Heart right ventricle (tissue), 16 donors: ENCODE measurements at regions not wholly inside any gene's neighbourhood (a gene's known extent, or its start where the extent isn't known, plus 50 kb on each side); places are given as distances from the start of the nearest gene placed in this dataset.
"Not testable (repeated sequence)": the region's sequence is repeated elsewhere in the genome, so short reads cannot be mapped to it uniquely, and the experiment has no call there.

Source experiments
- ATAC-seq, 8 donors: fragments of 200-7000 bp; cut with Tn5 transposase; one replicate each; pipeline ENCODE4 v1.9.1; 2020; ENCODE audit warnings: mild to moderate bottlenecking in 8 of 8, moderate library complexity in 8 of 8, moderate number of reproducible peaks in 1 of 8
- DNase-seq, 2 donors: peaks; one replicate each; pipeline ENCODE4 v3.0.0-alpha.2; 2020
- H3K27ac ChIP-seq, 10 donors: fragments of 200-600 bp; sonication (generic) in 2 of 10; one replicate each; pipeline versions ENCODE4 v1.5.0 to v1.8.0; 2020 to 2022; ENCODE audit warnings: mild to moderate bottlenecking in 3 of 10
- H3K27me3 ChIP-seq, 7 donors: fragments of 200-600 bp; one replicate each; pipeline ENCODE4 v1.8.0; 2021 to 2022; ENCODE audit warnings: mild to moderate bottlenecking in 2 of 7
- H3K36me3 ChIP-seq, 9 donors: fragments of 200-600 bp; sonication (generic) in 1 of 9; one replicate each; pipeline versions ENCODE4 v1.5.0 to v1.8.0; 2020 to 2022; ENCODE audit warnings: mild to moderate bottlenecking in 2 of 9
- H3K4me1 ChIP-seq, 9 donors: fragments of 200-600 bp; sonication (generic) in 1 of 9; one replicate each; pipeline versions ENCODE4 v1.5.0 to v1.8.0; 2020 to 2022; ENCODE audit warnings: mild to moderate bottlenecking in 4 of 9
- H3K4me3 ChIP-seq, 10 donors: fragments of 200-600 bp; sonication (generic) in 2 of 10; one replicate each; pipeline versions ENCODE4 v1.5.0 to v1.8.0; 2020 to 2022; ENCODE audit warnings: mild to moderate bottlenecking in 7 of 10, moderate library complexity in 2 of 10
- H3K9me3 ChIP-seq, 11 donors: fragments of 200-600 bp in 10 of 11; sonication (generic) in 2 of 11; one replicate each; pipeline versions ENCODE4 v1.5.0 to v1.8.0; 2013 to 2022; ENCODE audit warnings: mild to moderate bottlenecking in 2 of 11, control low read depth in 1 of 11, moderate library complexity in 1 of 11
- CTCF ChIP-seq, 9 donors: fragments of 200-600 bp; sonication (generic) in 2 of 9; IDR thresholded peaks; one replicate each; pipeline versions ENCODE4 v1.5.0 to v1.8.0; 2021 to 2022; ENCODE audit warnings: antibody characterized with exemption in 9 of 9, mild to moderate bottlenecking in 5 of 9, moderate library complexity in 1 of 9
- WGBS, 2 donors: extraction: QIAGEN DNeasy Blood & Tissue Kit; methylation state at CpG; one replicate each; pipeline ENCODE4 v1.1.7; 2013; ENCODE audit warnings: inconsistent platforms in 1 of 2; 5-methylcytosine and 5-hydroxymethylcytosine counted together
- intact Hi-C, 10 donors: fragments of 100-400 bp; cut with DNase I; formaldehyde crosslinking; loops; one replicate each; pipeline versions ENCODE4 v1.11.1 to v1.14.2; 2022
- donor health status: Arrhythmogenic right ventricular cardiomyopathy.
- donor health status: ischemic (EF 13 %, LVEDD 7.1; RV severe dilation, severe dysfunction).
- donor health status: healthy with polysubstance abuse.
- donor health status: DM: no; HTN: yes; CAD: no.
- donor health status: DM: no; HTN: no; CAD: no.
- donor health status: ischemic (EF 25% LVEDD 6.9; RV normal size, moderate dysfunction).
- donor health status: ischemic (EF 25% LVEDD 5.7; RV mildly dilated, moderate dysfunction).
- donor health status: healthy.
- donor health status: DM: yes; HTN: yes; CAD: no.
- donor health status: Ischemic cardiomyopathy.
- donor health status: ischemic (EF 35%, LVEDD 5.7; RV mildly dilated, moderate dysfunction).
- donor health status: nonischemic (EF 11% LVEDD 7.7; RV severe dilation, severe dysfunction).
- donor health status: DM: yes; HTN: yes; CAD: no.
- donor health status: PGD.
- donor health status: ischemic (EF 29% LVEDD 5.4; RV normal size, mild dysfunction).
- donor health status: nonischemic (EF 23%, LVEDD 6.1; RV moderate dilation, normal function).

GRCh38 chr20:50331469-50332363 lies 141.1 kb downstream of the CEBPB start:
- WGBS, 2 donors = 93 to 98% methylated on average over 10 of the region's 10 CpGs
- H3K27ac ChIP-seq = no peak overlapping the region
- H3K4me3 ChIP-seq = no peak overlapping the region
- ATAC-seq = peak in 1 of 8 donors; percentile 18
- intact Hi-C loops = no loop called here
- H3K27me3 ChIP-seq = no peaks in the 10 kb centered on the region
- no peaks in the 10 kb centered on the region for H3K9me3 ChIP-seq
- H3K36me3 ChIP-seq = no peaks in the 10 kb centered on the region
- no peak for TF ChIP-seq CTCF (IDR thresholded peaks at IDR 0.05)
- no peak for DNase-seq
- peaks cover 0 to 49% (median 0%) of the 10 kb centered on the region in 9 donors for H3K4me1 ChIP-seq

GRCh38 chr20:50332491-50332980 lies 141.9 kb downstream of the CEBPB start:
- H3K4me3 ChIP-seq = no peak overlapping the region
- WGBS, 2 donors = 88 to 89% methylated on average over 11 of the region's 11 CpGs
- no peaks in the 10 kb centered on the region for H3K27me3 ChIP-seq
- H3K27ac ChIP-seq = no peak overlapping the region
- H3K36me3 ChIP-seq = no peaks in the 10 kb centered on the region
- no peak for TF ChIP-seq CTCF (IDR thresholded peaks at IDR 0.05)
- H3K9me3 ChIP-seq = no peaks in the 10 kb centered on the region
- peaks cover 0 to 53% (median 0%) of the 10 kb centered on the region in 9 donors for H3K4me1 ChIP-seq
- no peak for DNase-seq
- intact Hi-C loops = no loop called here
- no peak for ATAC-seq

- DNase-seq (no peak), ATAC-seq (no peak)
- 89 to 95% methylated on average over 6 of the region's 6 CpGs for WGBS, 2 donors
- intact Hi-C loops = no loop called here
- H3K27me3 ChIP-seq = no peaks in the 10 kb centered on the region
- H3K4me1 ChIP-seq = peaks cover 0 to 60% (median 0%) of the 10 kb centered on the region in 9 donors
- H3K27ac ChIP-seq = peak overlapping the region in 1 of 10 donors; percentile 56
- no peak overlapping the region for H3K4me3 ChIP-seq
- no peaks in the 10 kb centered on the region for H3K9me3 ChIP-seq
- no peaks in the 10 kb centered on the region for H3K36me3 ChIP-seq
- no peak for TF ChIP-seq CTCF (IDR thresholded peaks at IDR 0.05)
Measured at GRCh38 chr20:50333131-50333670, 142.6 kb downstream of the CEBPB start.

- TF ChIP-seq CTCF (IDR thresholded peaks at IDR 0.05) = no peak
- 80 to 85% methylated on average over 8 of the region's 8 CpGs for WGBS, 2 donors
- H3K4me3 ChIP-seq = no peak overlapping the region
- intact Hi-C loops = no loop called here
- H3K4me1 ChIP-seq = peaks cover 0 to 66% (median 0%) of the 10 kb centered on the region in 9 donors
- H3K27me3 ChIP-seq = no peaks in the 10 kb centered on the region
- DNase-seq (no peak), ATAC-seq (peak in 1 of 8 donors; percentile 35)
- peak overlapping the region in 1 of 10 donors; percentile 56 for H3K27ac ChIP-seq
- H3K9me3 ChIP-seq = no peaks in the 10 kb centered on the region
- no peaks in the 10 kb centered on the region for H3K36me3 ChIP-seq
Measured at GRCh38 chr20:50333812-50334211, 143.2 kb downstream of the CEBPB start.

GRCh38 chr20:50334512-50334911 lies 143.9 kb downstream of the CEBPB start:
- H3K9me3 ChIP-seq, H3K4me3 ChIP-seq, H3K27me3 ChIP-seq, DNase-seq, H3K36me3 ChIP-seq, ATAC-seq, intact Hi-C loops: not testable (repeated sequence)
- peaks cover 0 to 73% (median 0%) of the 10 kb centered on the region in 9 donors for H3K4me1 ChIP-seq
- H3K27ac ChIP-seq = peak overlapping the region in 1 of 10 donors; percentile 37
- 75 to 89% methylated on average over 6 of the region's 6 CpGs for WGBS, 2 donors
